WTC11 (cell line): ENCODE measurements at regions not wholly inside any gene's neighbourhood (a gene's known extent, or its start where the extent isn't known, plus 50 kb on each side); places are given as distances from the start of the nearest gene placed in this dataset.

Experiments
- ATAC-seq: fragments of 200-7000 bp; cut with Tn5 transposase; 2 replicates; pipeline ENCODE4 v1.10.0; 2021; ENCODE audit warnings: mild to moderate bottlenecking, moderate library complexity
- CTCF ChIA-PET: fragments of 300-600 bp; sonication (Branson Sonifier 250); formaldehyde crosslinking; loops from one replicate; lab custom pipeline; 2021; ENCODE audit warnings: antibody characterized with exemption; lab: Charles Lee
- POLR2A ChIA-PET: fragments of 350-600 bp; sonication (Branson Sonifier 250); formaldehyde crosslinking; loops from one replicate; lab custom pipeline; 2021; ENCODE audit warnings: antibody characterized with exemption; lab: Charles Lee
- DNase-seq: peaks from one replicate; pipeline ENCODE4 v3.0.0; 2021; ENCODE audit warnings: low spot score
- H3K27ac Mint-ChIP-seq: 2 replicates; pipeline ENCODE4 v1.8.0; 2021; ENCODE audit warnings: mixed read lengths
- H3K27me3 Mint-ChIP-seq: 2 replicates; pipeline ENCODE4 v1.8.0; 2021; ENCODE audit warnings: low read depth, mild to moderate bottlenecking, moderate library complexity, mixed read lengths
- H3K36me3 Mint-ChIP-seq: 2 replicates; pipeline ENCODE4 v1.8.0; 2021; ENCODE audit warnings: mixed read lengths
- H3K4me1 Mint-ChIP-seq: 2 replicates; pipeline ENCODE4 v1.8.0; 2022; ENCODE audit warnings: mixed read lengths
- H3K4me3 Mint-ChIP-seq: 2 replicates; pipeline ENCODE4 v1.8.0; 2021; ENCODE audit warnings: mild to moderate bottlenecking, moderate library complexity, mixed read lengths
- H3K9me3 Mint-ChIP-seq: 2 replicates; pipeline ENCODE4 v1.8.0; 2021; ENCODE audit warnings: mixed read lengths
- CBFB ChIP-seq: sonication (generic); formaldehyde crosslinking; IDR thresholded peaks from 2 replicates; pipeline ENCODE4 v1.8.1; 2022; ENCODE audit warnings: mild to moderate bottlenecking, low read depth, missing genetic modification reagents
- EMX1 ChIP-seq: fragments of 250-450 bp; sonication (Bioruptor Pico); IDR thresholded peaks from 2 replicates; pipeline ENCODE4 v1.8.0; 2021; ENCODE audit warnings: mild to moderate bottlenecking
- ESRRA ChIP-seq: sonication (generic); formaldehyde crosslinking; IDR thresholded peaks from 2 replicates; pipeline ENCODE4 v1.8.1; 2022; ENCODE audit warnings: mild to moderate bottlenecking, missing genetic modification reagents, borderline replicate concordance
- FOXJ3 ChIP-seq: sonication (generic); formaldehyde crosslinking; IDR thresholded peaks from 2 replicates; pipeline ENCODE4 v1.9.0; 2021; ENCODE audit warnings: missing genetic modification reagents, mild to moderate bottlenecking, borderline replicate concordance
- GRHL2 ChIP-seq: fragments of 250-450 bp; sonication (Bioruptor Pico); IDR thresholded peaks from 2 replicates; pipeline ENCODE4 v1.8.0; 2022; ENCODE audit warnings: mild to moderate bottlenecking, moderate library complexity; ENCODE audit not compliant: insufficient replicate concordance, severe bottlenecking
- HMGA2 ChIP-seq: fragments of 250-450 bp; sonication (Bioruptor Pico); IDR thresholded peaks from 2 replicates; pipeline ENCODE4 v1.4.0; 2021; ENCODE audit warnings: mild to moderate bottlenecking, moderate library complexity
- JUN ChIP-seq: sonication (generic); formaldehyde crosslinking; IDR thresholded peaks from 2 replicates; pipeline ENCODE4 v1.8.0; 2023; ENCODE audit warnings: mild to moderate bottlenecking, missing genetic modification reagents
- RORB ChIP-seq: fragments of 250-450 bp; sonication (Bioruptor Pico); IDR thresholded peaks from 2 replicates; pipeline ENCODE4 v1.9.0; 2021; ENCODE audit warnings: mild to moderate bottlenecking
- ZNF219 ChIP-seq: sonication (generic); formaldehyde crosslinking; IDR thresholded peaks from 2 replicates; pipeline ENCODE4 v1.8.0; 2023; ENCODE audit warnings: missing genetic modification reagents, mild to moderate bottlenecking, borderline replicate concordance
- ZNF396 ChIP-seq: fragments of 250-450 bp; sonication (Bioruptor Pico); IDR thresholded peaks from 2 replicates; pipeline ENCODE4 v1.8.0; 2021; ENCODE audit warnings: mild to moderate bottlenecking, moderate library complexity, borderline replicate concordance
- ZNF423 ChIP-seq: fragments of 250-450 bp; sonication (Bioruptor Pico); IDR thresholded peaks from 2 replicates; pipeline ENCODE4 v2.1.2; 2022; ENCODE audit warnings: mild to moderate bottlenecking, moderate library complexity
- TF ChIP-seq, protein P1 (sequence below): sonication (generic); formaldehyde crosslinking; IDR thresholded peaks from 2 replicates; pipeline ENCODE4 v1.8.1; 2022; ENCODE audit warnings: mild to moderate bottlenecking, moderate library complexity, missing genetic modification reagents
- TF ChIP-seq, protein P2 (sequence below): sonication (generic); formaldehyde crosslinking; IDR thresholded peaks from 2 replicates; pipeline ENCODE4 v1.8.0; 2023; ENCODE audit warnings: missing genetic modification reagents, mild to moderate bottlenecking, borderline replicate concordance
- TF ChIP-seq, protein P3 (sequence below): sonication (generic); formaldehyde crosslinking; IDR thresholded peaks from 2 replicates; pipeline ENCODE4 v1.8.0; 2023; ENCODE audit warnings: missing genetic modification reagents
- TF ChIP-seq, protein P4 (sequence below): sonication (generic); formaldehyde crosslinking; IDR thresholded peaks from 2 replicates; pipeline ENCODE4 v1.8.0; 2022; ENCODE audit warnings: mild to moderate bottlenecking, missing genetic modification reagents
- TF ChIP-seq, protein P5 (sequence below): fragments of 250-450 bp; sonication (Bioruptor Pico); IDR thresholded peaks from 2 replicates; pipeline ENCODE4 v2.1.2; 2022; ENCODE audit warnings: mild to moderate bottlenecking, moderate library complexity
- TF ChIP-seq, protein P6 (sequence below): sonication (generic); formaldehyde crosslinking; IDR thresholded peaks from 2 replicates; pipeline ENCODE4 v1.8.1; 2022; ENCODE audit warnings: missing genetic modification reagents, borderline replicate concordance

DNA sequence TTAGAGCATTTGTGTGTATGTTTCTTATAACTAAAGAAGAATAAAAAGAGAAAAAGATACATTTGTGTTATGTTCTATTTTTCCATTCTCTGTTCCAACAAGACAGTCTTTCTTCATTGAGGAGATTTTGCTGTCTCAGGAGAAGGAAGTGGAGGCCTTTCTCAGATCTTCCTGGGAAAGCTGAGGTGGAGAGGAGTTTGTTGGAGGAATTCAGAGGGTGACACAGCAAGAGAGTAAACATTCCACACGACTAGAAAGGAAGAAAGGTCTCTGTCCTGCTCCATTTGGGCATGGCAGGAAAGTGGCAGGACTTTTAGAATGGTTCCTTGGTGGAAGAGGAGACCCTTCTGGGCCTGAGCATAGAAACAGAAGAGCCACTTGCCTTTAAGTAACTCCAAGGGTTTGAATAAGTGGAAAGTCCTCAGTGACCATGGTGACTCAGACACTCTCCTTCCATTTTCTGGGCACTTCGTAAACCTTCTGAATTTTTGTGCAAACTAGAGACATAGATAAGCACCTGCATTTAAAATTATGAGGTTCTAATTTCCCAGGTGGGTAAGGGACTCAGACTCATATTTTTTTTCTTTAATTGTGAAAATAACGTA lies 52.3 kb upstream of the COL5A2 start:
- Mint-ChIP-seq H3K4me1 (peaks cover 2% of the 10 kb centered on the region; the same call in 1 of the 2 replicates), H3K27ac (peak overlapping the region; percentile 78; the same call in 1 of the 2 replicates), H3K36me3 (no peaks in the 10 kb centered on the region), H3K27me3 (no peaks in the 10 kb centered on the region), H3K9me3 (no peaks in the 10 kb centered on the region), H3K4me3 (no peak overlapping the region)
- POLR2A ChIA-PET: no interaction called here
- CTCF ChIA-PET: no interaction called here
- DNase-seq (no peak), ATAC-seq (no peak)
- TF ChIP-seq HMGA2 (no peak), JUN (no peak), FOXJ3 (CRISPR knock-in tag) (no peak), RORB (CRISPR knock-in tag) (no peak), GRHL2 (no peak), ZNF219 (CRISPR knock-in tag) (no peak), ZNF423 (CRISPR knock-in tag) (no peak), CBFB (CRISPR knock-in tag) (no peak)
- TF ChIP-seq, protein P1, sequence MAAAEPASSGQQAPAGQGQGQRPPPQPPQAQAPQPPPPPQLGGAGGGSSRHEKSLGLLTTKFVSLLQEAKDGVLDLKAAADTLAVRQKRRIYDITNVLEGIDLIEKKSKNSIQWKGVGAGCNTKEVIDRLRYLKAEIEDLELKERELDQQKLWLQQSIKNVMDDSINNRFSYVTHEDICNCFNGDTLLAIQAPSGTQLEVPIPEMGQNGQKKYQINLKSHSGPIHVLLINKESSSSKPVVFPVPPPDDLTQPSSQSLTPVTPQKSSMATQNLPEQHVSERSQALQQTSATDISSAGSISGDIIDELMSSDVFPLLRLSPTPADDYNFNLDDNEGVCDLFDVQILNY (CRISPR knock-in tag): no peak
- TF ChIP-seq, protein P2, sequence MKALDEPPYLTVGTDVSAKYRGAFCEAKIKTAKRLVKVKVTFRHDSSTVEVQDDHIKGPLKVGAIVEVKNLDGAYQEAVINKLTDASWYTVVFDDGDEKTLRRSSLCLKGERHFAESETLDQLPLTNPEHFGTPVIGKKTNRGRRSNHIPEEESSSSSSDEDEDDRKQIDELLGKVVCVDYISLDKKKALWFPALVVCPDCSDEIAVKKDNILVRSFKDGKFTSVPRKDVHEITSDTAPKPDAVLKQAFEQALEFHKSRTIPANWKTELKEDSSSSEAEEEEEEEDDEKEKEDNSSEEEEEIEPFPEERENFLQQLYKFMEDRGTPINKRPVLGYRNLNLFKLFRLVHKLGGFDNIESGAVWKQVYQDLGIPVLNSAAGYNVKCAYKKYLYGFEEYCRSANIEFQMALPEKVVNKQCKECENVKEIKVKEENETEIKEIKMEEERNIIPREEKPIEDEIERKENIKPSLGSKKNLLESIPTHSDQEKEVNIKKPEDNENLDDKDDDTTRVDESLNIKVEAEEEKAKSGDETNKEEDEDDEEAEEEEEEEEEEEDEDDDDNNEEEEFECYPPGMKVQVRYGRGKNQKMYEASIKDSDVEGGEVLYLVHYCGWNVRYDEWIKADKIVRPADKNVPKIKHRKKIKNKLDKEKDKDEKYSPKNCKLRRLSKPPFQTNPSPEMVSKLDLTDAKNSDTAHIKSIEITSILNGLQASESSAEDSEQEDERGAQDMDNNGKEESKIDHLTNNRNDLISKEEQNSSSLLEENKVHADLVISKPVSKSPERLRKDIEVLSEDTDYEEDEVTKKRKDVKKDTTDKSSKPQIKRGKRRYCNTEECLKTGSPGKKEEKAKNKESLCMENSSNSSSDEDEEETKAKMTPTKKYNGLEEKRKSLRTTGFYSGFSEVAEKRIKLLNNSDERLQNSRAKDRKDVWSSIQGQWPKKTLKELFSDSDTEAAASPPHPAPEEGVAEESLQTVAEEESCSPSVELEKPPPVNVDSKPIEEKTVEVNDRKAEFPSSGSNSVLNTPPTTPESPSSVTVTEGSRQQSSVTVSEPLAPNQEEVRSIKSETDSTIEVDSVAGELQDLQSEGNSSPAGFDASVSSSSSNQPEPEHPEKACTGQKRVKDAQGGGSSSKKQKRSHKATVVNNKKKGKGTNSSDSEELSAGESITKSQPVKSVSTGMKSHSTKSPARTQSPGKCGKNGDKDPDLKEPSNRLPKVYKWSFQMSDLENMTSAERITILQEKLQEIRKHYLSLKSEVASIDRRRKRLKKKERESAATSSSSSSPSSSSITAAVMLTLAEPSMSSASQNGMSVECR (CRISPR knock-in tag): no peak

DNA sequence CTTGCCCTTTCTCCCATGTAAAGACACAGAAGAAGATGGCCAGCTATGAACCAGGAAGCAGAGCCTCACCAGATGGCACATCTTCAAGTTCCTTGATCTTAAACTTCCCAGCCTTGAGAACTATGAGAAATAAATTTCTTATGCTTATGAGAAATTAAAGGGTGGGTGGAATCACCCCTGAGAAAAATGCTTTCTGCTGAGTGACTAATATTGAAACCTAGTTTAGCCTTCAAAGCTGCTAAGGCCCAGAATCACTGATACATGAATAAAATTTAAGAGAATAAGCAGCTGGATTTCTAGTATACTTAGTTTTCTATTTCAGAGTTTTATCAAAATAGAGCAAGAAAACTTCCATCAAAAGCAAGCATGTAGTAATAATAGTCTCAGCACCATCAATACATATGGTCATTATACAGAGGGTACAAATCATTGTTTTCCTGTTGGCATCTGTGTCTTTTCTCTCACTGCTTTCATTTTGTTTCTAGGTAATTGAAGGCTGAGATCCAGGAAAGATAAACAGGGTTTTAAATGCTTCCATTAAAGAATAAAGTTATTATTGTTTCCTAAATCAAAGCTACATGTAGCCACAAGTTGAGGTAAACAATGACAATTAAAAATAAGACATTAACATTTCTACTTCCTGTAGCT lies 53.3 kb upstream of the COL5A2 start:
- ChIA-PET CTCF (no interaction called here), POLR2A (no interaction called here)
- no peak overlapping the region; the same call in 1 of the 2 replicates for H3K27ac Mint-ChIP-seq

More for the DNA sequence above, 53.3 kb upstream of the COL5A2 start:
- peaks cover 2% of the 10 kb centered on the region; the same call in 1 of the 2 replicates for H3K4me1 Mint-ChIP-seq
- ATAC-seq (no peak), DNase-seq (no peak)
- H3K36me3 Mint-ChIP-seq: no peaks in the 10 kb centered on the region
- H3K9me3 Mint-ChIP-seq: no peaks in the 10 kb centered on the region
- H3K4me3 Mint-ChIP-seq: no peak overlapping the region
- TF ChIP-seq, protein P2 (CRISPR knock-in tag): no peak
- TF ChIP-seq EMX1 (CRISPR knock-in tag) (no peak), ESRRA (CRISPR knock-in tag) (no peak), ZNF396 (CRISPR knock-in tag) (no peak)
- TF ChIP-seq, protein P3, sequence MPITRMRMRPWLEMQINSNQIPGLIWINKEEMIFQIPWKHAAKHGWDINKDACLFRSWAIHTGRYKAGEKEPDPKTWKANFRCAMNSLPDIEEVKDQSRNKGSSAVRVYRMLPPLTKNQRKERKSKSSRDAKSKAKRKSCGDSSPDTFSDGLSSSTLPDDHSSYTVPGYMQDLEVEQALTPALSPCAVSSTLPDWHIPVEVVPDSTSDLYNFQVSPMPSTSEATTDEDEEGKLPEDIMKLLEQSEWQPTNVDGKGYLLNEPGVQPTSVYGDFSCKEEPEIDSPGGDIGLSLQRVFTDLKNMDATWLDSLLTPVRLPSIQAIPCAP (CRISPR knock-in tag): no peak
- TF ChIP-seq, protein P4, sequence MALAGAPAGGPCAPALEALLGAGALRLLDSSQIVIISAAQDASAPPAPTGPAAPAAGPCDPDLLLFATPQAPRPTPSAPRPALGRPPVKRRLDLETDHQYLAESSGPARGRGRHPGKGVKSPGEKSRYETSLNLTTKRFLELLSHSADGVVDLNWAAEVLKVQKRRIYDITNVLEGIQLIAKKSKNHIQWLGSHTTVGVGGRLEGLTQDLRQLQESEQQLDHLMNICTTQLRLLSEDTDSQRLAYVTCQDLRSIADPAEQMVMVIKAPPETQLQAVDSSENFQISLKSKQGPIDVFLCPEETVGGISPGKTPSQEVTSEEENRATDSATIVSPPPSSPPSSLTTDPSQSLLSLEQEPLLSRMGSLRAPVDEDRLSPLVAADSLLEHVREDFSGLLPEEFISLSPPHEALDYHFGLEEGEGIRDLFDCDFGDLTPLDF (CRISPR knock-in tag): no peak
- TF ChIP-seq, protein P5, sequence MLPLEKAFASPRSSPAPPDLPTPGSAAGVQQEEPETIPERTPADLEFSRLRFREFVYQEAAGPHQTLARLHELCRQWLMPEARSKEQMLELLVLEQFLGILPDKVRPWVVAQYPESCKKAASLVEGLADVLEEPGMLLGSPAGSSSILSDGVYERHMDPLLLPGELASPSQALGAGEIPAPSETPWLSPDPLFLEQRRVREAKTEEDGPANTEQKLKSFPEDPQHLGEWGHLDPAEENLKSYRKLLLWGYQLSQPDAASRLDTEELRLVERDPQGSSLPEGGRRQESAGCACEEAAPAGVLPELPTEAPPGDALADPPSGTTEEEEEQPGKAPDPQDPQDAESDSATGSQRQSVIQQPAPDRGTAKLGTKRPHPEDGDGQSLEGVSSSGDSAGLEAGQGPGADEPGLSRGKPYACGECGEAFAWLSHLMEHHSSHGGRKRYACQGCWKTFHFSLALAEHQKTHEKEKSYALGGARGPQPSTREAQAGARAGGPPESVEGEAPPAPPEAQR: no peak
- TF ChIP-seq, protein P6, sequence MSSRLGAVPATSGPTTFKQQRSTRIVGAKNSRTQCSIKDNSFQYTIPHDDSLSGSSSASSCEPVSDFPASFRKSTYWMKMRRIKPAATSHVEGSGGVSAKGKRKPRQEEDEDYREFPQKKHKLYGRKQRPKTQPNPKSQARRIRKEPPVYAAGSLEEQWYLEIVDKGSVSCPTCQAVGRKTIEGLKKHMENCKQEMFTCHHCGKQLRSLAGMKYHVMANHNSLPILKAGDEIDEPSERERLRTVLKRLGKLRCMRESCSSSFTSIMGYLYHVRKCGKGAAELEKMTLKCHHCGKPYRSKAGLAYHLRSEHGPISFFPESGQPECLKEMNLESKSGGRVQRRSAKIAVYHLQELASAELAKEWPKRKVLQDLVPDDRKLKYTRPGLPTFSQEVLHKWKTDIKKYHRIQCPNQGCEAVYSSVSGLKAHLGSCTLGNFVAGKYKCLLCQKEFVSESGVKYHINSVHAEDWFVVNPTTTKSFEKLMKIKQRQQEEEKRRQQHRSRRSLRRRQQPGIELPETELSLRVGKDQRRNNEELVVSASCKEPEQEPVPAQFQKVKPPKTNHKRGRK: no peak
- H3K27me3 Mint-ChIP-seq: no peaks in the 10 kb centered on the region
